HG02981 (cell line): ENCODE measurements at regions not wholly inside any gene's neighbourhood (a gene's known extent, or its start where the extent isn't known, plus 50 kb on each side); places are given as distances from the start of the nearest gene placed in this dataset.

Experiments
- ATAC-seq: cut with Tn5 transposase; IDR thresholded peaks from one replicate; pipeline ENCODE4 v1.9.1; 2021; ENCODE audit warnings: mild to moderate bottlenecking, moderate library complexity; ENCODE audit not compliant: unreplicated experiment

DNA sequence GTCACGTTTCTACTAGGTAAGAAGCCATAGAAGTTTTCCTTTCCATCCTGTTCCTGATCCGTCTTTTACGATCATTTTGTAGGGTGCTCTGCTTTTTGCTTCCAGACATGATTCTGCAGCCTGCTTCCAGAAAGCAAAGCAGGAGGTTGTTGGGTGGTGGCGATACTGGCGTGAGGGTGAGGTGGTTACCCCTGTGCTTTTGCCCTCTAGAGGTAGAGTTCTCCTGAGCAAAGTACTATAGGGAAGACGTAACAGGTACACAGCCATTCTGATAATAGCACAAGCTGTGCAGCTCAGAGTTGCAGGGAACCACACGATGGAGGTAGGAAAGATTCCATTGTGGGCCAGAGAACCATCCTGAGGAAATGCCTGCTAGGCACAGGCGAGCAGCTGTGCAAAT is 186.0 kb downstream of the PAH start:
- ATAC-seq, result no peak

DNA sequence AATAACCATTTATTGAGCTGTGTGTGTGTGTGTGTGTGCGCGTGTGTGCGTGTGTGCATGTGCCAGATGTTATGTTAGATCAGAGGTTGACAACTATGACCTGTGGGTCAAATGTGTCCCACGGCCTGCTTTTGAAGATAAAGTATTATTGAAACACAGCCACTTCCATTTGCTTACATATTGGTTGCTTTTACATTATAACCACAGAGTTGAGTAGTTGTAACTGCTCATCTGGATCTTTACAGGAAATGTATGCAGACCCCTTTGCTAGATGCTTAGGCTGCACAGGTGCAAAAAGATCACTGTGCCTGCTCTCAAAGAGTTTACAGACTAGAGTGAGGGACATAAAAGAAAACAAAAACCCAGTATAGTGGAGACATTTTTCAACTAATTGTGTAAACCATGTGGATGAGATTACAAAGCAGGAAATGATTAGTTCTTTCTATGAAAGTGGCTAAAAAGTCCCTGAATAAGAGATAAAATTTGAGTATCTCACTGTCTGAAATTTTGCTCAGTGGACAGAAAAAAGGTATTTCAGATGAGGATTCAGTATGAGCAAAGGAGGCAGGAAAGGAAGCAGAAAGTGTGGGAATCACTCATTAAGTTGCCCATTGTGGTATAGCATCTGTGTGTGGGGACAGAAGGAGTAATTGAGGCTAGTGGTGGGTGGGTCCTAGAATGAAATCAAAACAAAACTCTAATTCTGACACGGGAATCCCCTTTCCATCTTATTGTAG is 188.4 kb downstream of the PAH start:
- ATAC-seq, result no peak

- no peak for ATAC-seq
Observed at GRCh38 chr12:102726686-102727085, 190.4 kb downstream of the PAH start.

DNA sequence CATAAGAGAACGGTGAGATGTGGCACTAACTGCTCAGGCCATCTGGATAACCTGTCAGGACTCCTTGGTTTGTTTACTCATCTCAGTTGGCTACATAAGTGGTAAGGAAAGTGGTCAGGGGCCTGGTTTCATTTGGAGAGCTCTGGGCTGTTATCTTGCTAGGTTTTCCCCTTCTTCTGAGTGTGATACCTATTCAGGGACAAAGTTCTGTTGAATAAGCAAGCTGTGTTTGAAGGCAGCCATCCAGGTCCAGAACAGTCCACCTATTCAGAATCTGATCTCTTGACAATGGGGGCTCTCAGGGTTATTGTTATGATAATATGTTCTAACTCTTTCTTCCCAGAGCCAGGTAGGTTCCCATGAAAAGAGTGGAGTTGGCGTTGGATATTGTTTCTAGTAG is 194.9 kb downstream of the PAH start:
- no peak for ATAC-seq

DNA sequence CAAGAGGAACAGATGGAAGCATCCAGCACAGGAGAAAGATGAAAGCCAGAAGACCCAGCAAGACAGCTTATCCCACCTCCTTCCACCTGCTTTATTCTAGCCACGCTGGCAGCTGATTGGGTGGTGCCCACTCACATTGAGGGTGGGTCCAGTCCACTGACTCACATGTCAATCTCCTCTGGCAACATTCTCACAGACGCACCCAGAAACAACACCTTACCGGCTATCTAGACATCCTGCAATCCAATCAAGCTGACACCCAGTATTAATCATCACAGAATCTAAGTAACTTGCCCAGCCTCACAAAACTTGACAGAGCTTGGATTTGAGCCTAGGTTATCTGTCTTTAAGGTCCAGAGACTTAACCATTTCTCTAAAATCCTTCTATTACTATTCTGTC is 208.9 kb downstream of the PAH start:
- no peak for ATAC-seq

GRCh38 chr12:102702447-102703114 is 214.5 kb downstream of the PAH start:
- ATAC-seq, result no peak

GRCh38 chr12:102696045-102696444 is 215.7 kb upstream of the IGF1 start:
- ATAC-seq, result no peak

GRCh38 chr12:102694903-102695302 is 214.5 kb upstream of the IGF1 start:
- no peak for ATAC-seq

DNA sequence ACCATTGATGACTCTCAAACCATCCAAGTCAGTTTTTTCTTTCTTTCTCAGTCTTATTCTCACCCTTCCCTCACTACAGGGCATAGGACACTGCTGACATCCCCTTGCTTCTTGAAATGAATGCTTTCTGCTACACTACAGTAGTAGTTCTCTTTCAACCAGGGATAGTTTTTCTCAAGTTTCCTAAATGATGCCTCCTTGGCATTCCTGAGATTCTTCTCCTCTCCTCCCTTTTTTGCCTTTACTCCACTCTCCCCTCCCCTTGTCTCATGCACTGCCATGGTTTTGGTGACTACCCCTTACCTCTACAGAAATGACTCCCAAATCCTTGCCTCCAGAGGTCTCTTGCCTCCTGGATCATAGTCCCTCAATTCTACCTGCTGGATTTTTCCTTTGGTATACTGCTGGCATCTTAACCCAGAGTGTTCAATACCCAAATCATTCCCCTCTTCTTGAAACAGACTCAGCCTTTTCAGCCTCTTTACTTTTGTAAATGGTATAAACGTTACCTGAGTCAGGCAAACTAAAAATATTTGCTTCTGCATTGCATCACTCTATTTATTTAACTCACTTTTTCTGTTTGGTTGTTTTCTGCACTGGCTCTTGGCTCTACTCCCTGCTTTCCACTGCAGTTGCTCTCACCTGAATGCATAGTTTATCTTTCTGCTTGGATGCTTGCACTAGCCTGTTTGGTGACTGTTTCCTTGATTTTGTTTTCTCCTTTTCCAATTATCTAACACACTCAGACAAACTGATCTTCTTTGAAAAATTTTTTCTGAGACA is 211.6 kb upstream of the IGF1 start:
- ATAC-seq, result no peak

DNA sequence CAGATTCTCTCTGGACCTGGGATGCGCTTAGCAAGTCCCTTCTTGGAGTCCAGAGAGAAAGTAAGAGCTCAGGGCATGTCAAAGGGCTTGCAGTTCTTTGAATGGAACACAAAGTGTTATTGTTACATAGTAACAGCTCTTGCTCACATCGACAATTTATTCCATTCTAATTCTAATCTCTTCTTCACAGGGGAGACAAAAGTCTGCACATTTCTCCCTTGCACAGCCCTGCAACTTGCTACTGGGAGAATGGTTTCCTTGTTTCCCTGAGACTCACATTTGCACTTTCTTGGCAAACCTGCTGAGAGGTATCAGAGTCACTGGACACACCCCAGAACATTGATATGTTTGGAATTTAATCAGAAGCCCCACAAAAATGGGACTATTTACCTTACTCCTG is 209.9 kb upstream of the IGF1 start:
- ATAC-seq, result no peak

DNA sequence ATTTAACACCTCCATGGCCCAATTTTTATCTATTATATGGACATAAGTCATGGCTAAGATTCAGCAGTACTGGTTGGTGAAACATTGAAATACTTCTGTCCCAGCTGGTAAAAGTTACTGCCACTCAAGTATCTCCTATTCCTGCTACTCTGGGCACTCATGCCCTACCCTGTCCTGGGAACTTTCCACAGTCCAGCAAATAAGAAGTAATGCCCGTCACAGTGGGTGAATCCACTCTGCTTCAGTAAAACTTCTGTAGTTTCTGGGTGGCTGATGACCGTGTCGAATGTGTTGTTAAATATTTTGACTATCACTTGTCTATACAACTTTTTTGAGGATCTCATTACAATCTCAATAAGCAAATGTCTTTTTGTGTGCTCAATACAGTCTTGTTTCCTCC is 209.3 kb upstream of the IGF1 start:
- ATAC-seq, result no peak

- ATAC-seq, result no peak
Observed at GRCh38 chr12:102687523-102687922, 207.2 kb upstream of the IGF1 start.

GRCh38 chr12:102685841-102686240 is 205.5 kb upstream of the IGF1 start:
- no peak for ATAC-seq

DNA sequence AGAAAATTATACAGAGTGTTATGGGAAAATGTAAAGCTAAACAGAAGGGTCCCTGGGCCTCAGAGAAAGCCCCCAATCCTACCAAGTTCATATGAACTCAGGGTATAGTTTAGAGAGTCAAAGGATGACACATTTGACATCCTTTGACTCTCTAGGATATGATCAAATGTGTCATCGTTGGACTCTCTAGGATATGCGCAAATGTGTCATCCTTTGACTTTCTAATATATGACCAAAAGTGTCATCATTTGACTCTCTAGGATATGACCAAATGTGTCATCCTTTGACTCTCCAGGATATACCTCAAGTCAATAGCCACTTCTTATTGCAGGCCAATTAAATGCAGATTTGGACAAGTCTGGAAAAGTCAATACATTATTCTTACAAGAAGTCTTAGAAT is 204.8 kb upstream of the IGF1 start:
- ATAC-seq, result no peak

DNA sequence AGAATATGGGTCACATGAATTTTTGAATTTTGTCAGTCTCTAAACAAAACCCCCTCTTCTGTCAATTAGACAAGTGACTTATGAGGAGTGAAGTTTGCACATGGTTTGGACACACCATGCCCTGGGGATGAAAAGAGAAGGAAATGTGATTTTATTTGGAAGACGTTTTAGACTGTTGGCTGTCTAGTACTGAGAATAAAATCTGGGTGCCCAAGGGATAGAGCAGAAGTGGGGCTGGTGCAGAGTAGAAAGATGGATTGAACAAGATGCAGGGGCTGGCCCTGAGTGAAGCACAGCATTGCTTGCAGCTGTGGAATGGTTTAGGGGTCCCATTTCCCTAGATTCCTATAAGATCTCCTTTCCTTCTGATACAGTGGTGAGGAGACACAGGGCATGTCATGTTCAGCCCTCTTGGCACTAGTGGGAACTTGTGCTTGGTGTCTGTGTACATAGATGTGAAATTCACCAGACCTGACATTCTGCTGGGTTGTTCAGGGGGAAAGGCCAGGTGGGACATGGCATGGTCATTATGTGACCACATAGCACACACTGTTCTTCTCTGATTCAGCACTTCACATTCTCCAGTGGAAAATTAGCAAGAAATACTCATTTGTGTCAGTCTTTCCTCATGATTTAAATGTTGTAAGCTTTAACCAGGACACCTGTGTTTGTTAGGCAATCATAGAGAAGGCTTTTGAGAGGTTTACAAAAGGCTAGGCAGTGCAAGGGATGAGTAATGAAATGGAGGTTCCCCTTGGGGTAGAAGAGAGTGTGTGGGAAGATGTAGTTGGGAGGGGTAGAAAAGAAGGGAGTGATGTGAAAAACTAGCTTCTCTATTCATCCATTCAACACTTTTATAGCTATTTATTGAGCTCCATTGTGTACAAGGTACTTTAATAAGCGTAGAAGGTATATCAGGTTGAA is 202.3 kb upstream of the IGF1 start:
- no peak for ATAC-seq

DNA sequence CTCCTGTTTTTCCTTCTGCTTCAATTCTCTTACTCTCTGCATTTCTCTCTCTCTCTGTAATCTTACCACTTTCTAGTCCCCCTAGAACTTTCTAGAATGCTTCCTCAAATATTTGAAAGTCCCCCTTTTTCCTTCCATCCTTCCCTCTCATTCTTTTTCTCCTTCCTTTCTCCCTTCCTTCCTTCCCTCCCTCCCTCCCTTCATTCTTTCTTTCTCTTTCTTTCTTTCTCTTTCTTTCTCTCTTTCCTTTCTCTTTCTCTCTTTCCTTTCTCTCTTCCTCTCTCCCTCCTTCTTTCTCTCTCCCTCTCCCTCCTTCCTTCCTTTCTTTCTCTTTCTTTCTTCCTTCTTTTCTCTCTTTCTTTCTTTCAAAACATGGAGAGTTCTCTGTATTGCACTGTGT is 201.4 kb upstream of the IGF1 start:
- no peak for ATAC-seq

DNA sequence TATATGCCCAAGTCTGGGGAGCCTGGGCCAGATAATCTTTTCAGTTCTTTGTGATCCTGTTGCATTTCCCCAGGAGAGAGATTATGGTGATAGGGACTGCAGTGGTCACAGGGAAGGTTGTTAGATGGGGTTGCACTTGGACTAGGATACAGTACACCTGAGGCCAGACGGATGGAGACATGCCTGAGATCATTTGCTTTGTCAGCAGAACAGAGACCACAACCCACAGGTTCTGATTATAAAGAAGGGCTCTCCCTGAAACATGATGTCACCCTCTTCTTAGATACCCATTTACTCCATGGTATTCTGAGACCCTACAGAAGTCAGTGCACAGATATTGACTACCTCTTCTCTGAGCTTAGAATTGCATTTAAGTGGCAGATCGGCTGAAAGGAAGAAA is 200.9 kb upstream of the IGF1 start:
- ATAC-seq, result no peak

GRCh38 chr12:102680304-102680703 is 199.9 kb upstream of the IGF1 start:
- ATAC-seq, result no peak

- ATAC-seq, result no peak
Observed at GRCh38 chr12:102676812-102677211, 196.4 kb upstream of the IGF1 start.

GRCh38 chr12:102675672-102676071 is 195.3 kb upstream of the IGF1 start:
- ATAC-seq, result no peak

GRCh38 chr12:102673606-102674005 is 193.2 kb upstream of the IGF1 start:
- ATAC-seq, result no peak
